ENCODE measurements at regions not wholly inside any gene's neighbourhood (a gene's known extent, or its start where the extent isn't known, plus 50 kb on each side); places are given as distances from the start of the nearest gene placed in this dataset.
A peak's percentile ranks its signal among the peaks of the same experiment; 100 is the strongest.

- no peak overlapping the region for H2AK5ac ChIP-seq (ENCODE audit: low read length, severe bottlenecking)
- no peak for DNase-seq
- WGBS: no CpG with 5 or more reads among the region's 2 CpGs
- H3K14ac ChIP-seq (ENCODE audit: low read length in 2 of 2): no peak overlapping the region
- no peak overlapping the region for H2AFZ ChIP-seq (ENCODE audit: low read depth, low read length)
- H3K4me2 ChIP-seq (ENCODE audit: low read length, poor library complexity, severe bottlenecking): no peak overlapping the region
- H2BK5ac ChIP-seq (ENCODE audit: low read depth, low read length, poor library complexity, severe bottlenecking): no peak overlapping the region
- no peak overlapping the region for H2BK120ac ChIP-seq (ENCODE audit: low read depth, low read length)
- H3K4me1 ChIP-seq (ENCODE audit: control insufficient read depth, insufficient read depth, low read depth, low read length): no peaks in the 10 kb centered on the region
- no peak overlapping the region for H3K4me3 ChIP-seq (ENCODE audit: insufficient read depth in 1 of 2, low read depth in 1 of 2, low read length in 2 of 2)
- no peak overlapping the region for H3K23ac ChIP-seq (ENCODE audit: low read length in 2 of 2)
- no peak overlapping the region for H3K9ac ChIP-seq (ENCODE audit: low read length)
- H3K27me3 ChIP-seq (ENCODE audit: control insufficient read depth in 1 of 2, insufficient read depth in 1 of 2, low read length in 2 of 2): no peaks in the 10 kb centered on the region
- H3K9me3 ChIP-seq (ENCODE audit: control insufficient read depth, low read length): no peaks in the 10 kb centered on the region
- no peak overlapping the region for H4K91ac ChIP-seq (ENCODE audit: low read length)
- no peak overlapping the region for H2BK12ac ChIP-seq (ENCODE audit: low read length in 2 of 2)
- no peak overlapping the region for H3K18ac ChIP-seq (ENCODE audit: low read depth in 1 of 2, low read length in 2 of 2)
- H3K4ac ChIP-seq (ENCODE audit: low read depth in 1 of 2, low read length in 2 of 2): no peak overlapping the region
- H3K27ac ChIP-seq (ENCODE audit: low read length, poor library complexity, severe bottlenecking): no peak overlapping the region
- no peak overlapping the region for H4K8ac ChIP-seq (ENCODE audit: low read length)
- no peaks in the 10 kb centered on the region for H3K36me3 ChIP-seq (ENCODE audit: control insufficient read depth in 1 of 2, insufficient read depth in 2 of 2, low read depth in 1 of 2, low read length in 2 of 2)
- H2BK15ac ChIP-seq (ENCODE audit: low read depth, poor library complexity, severe bottlenecking): no peak overlapping the region
- no peaks in the 10 kb centered on the region for H3K79me1 ChIP-seq (replicated peaks; ENCODE audit: low read length, poor library complexity, severe bottlenecking)
These were observed 382.4 kb downstream of the MAT2B start for GRCh38 chr5:163887854-163888253.

DNA sequence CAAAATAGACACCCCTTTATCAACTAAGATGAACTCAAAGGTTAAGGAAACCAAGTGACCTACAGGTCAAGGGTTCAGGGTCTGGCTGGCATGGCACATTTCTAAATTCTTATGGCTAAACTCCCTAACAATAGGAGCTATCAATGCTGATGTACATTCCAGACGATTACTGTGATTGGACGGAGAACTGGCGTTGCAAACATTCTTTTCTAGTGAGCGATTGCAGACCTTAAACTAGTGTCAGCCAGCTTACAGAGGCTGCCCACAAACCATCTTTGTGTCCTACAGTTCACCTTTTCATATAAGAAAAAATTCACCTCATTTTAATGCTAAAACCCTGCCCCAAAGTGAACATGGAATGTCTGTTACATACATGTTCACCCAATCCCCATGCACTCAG is 382.9 kb downstream of the MAT2B start:
- DNase-seq: no peak
- H3K36me3 ChIP-seq (ENCODE audit: control insufficient read depth in 1 of 2, insufficient read depth in 2 of 2, low read depth in 1 of 2, low read length in 2 of 2): no peaks in the 10 kb centered on the region
- H3K27ac ChIP-seq (ENCODE audit: low read length, poor library complexity, severe bottlenecking): no peak overlapping the region
- no peak overlapping the region for H3K18ac ChIP-seq (ENCODE audit: low read depth in 1 of 2, low read length in 2 of 2)
- H3K4me3 ChIP-seq (ENCODE audit: insufficient read depth in 1 of 2, low read depth in 1 of 2, low read length in 2 of 2): no peak overlapping the region
- H2BK5ac ChIP-seq (ENCODE audit: low read depth, low read length, poor library complexity, severe bottlenecking): no peak overlapping the region
- H2BK120ac ChIP-seq (ENCODE audit: low read depth, low read length): no peak overlapping the region
- no peaks in the 10 kb centered on the region for H3K4me1 ChIP-seq (ENCODE audit: control insufficient read depth, insufficient read depth, low read depth, low read length)
- 67% methylated on average over 4 of the region's 4 CpGs for WGBS
- H3K4ac ChIP-seq (ENCODE audit: low read depth in 1 of 2, low read length in 2 of 2): no peak overlapping the region
- no peak overlapping the region for H4K91ac ChIP-seq (ENCODE audit: low read length)
- no peak overlapping the region for H2BK12ac ChIP-seq (ENCODE audit: low read length in 2 of 2)
- no peak overlapping the region for H2AK5ac ChIP-seq (ENCODE audit: low read length, severe bottlenecking)
- H3K23ac ChIP-seq (ENCODE audit: low read length in 2 of 2): no peak overlapping the region
- H2BK15ac ChIP-seq (ENCODE audit: low read depth, poor library complexity, severe bottlenecking): no peak overlapping the region
- no peak overlapping the region for H4K8ac ChIP-seq (ENCODE audit: low read length)
- no peak overlapping the region for H3K14ac ChIP-seq (ENCODE audit: low read length in 2 of 2)
- H3K4me2 ChIP-seq (ENCODE audit: low read length, poor library complexity, severe bottlenecking): no peak overlapping the region
- H2AFZ ChIP-seq (ENCODE audit: low read depth, low read length): no peak overlapping the region
- H3K9me3 ChIP-seq (ENCODE audit: control insufficient read depth, low read length): no peaks in the 10 kb centered on the region
- no peaks in the 10 kb centered on the region for H3K79me1 ChIP-seq (replicated peaks; ENCODE audit: low read length, poor library complexity, severe bottlenecking)
- H3K9ac ChIP-seq (ENCODE audit: low read length): no peak overlapping the region
- no peaks in the 10 kb centered on the region for H3K27me3 ChIP-seq (ENCODE audit: control insufficient read depth in 1 of 2, insufficient read depth in 1 of 2, low read length in 2 of 2)

DNA sequence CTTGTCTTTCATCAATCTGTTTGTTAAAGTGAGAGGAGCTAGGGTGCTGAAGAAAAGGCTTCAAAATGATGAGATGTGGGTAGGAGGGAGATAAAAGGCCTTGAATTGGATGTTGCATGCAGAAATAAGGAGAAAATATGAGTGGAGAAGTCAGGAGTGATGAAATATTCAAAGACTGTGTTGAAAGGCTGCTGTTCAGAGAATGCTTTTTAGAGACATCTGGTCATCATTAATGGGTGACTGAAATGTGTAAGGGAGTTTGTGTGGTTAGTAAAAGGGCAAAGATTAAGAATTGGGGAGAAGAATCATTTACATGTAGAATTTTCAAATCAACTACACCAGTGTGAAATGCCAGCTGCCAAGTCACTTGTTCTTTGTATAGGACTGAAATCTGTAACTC is 383.9 kb downstream of the MAT2B start:
- no peak overlapping the region for H3K4me2 ChIP-seq (ENCODE audit: low read length, poor library complexity, severe bottlenecking)
- no peak overlapping the region for H3K14ac ChIP-seq (ENCODE audit: low read length in 2 of 2)
- H3K4ac ChIP-seq (ENCODE audit: low read depth in 1 of 2, low read length in 2 of 2): no peak overlapping the region
- no peak overlapping the region for H2BK5ac ChIP-seq (ENCODE audit: low read depth, low read length, poor library complexity, severe bottlenecking)
- H3K79me1 ChIP-seq (replicated peaks; ENCODE audit: low read length, poor library complexity, severe bottlenecking): no peaks in the 10 kb centered on the region
- no peak overlapping the region for H2BK120ac ChIP-seq (ENCODE audit: low read depth, low read length)
- peak overlapping the region; percentile 30 for H3K9ac ChIP-seq (ENCODE audit: low read length)
- no peaks in the 10 kb centered on the region for H3K4me1 ChIP-seq (ENCODE audit: control insufficient read depth, insufficient read depth, low read depth, low read length)
- no peaks in the 10 kb centered on the region for H3K27me3 ChIP-seq (ENCODE audit: control insufficient read depth in 1 of 2, insufficient read depth in 1 of 2, low read length in 2 of 2)
- no peak overlapping the region for H3K23ac ChIP-seq (ENCODE audit: low read length in 2 of 2)
- H2AK5ac ChIP-seq (ENCODE audit: low read length, severe bottlenecking): no peak overlapping the region
- H2AFZ ChIP-seq (ENCODE audit: low read depth, low read length): no peak overlapping the region
- H3K4me3 ChIP-seq (ENCODE audit: insufficient read depth in 1 of 2, low read depth in 1 of 2, low read length in 2 of 2): no peak overlapping the region
- no peak overlapping the region for H2BK15ac ChIP-seq (ENCODE audit: low read depth, poor library complexity, severe bottlenecking)
- no peak overlapping the region for H4K91ac ChIP-seq (ENCODE audit: low read length)
- no peaks in the 10 kb centered on the region for H3K36me3 ChIP-seq (ENCODE audit: control insufficient read depth in 1 of 2, insufficient read depth in 2 of 2, low read depth in 1 of 2, low read length in 2 of 2)
- no peak overlapping the region for H3K27ac ChIP-seq (ENCODE audit: low read length, poor library complexity, severe bottlenecking)
- no peak overlapping the region for H4K8ac ChIP-seq (ENCODE audit: low read length)
- no peak overlapping the region for H3K18ac ChIP-seq (ENCODE audit: low read depth in 1 of 2, low read length in 2 of 2)
- no peak overlapping the region for H2BK12ac ChIP-seq (ENCODE audit: low read length in 2 of 2)
- no peaks in the 10 kb centered on the region for H3K9me3 ChIP-seq (ENCODE audit: control insufficient read depth, low read length)
- peak; percentile 68 for DNase-seq

- no peak overlapping the region for H2BK5ac ChIP-seq (ENCODE audit: low read depth, low read length, poor library complexity, severe bottlenecking)
- H3K18ac ChIP-seq (ENCODE audit: low read depth in 1 of 2, low read length in 2 of 2): no peak overlapping the region
- no peak overlapping the region for H2BK120ac ChIP-seq (ENCODE audit: low read depth, low read length)
- H2AK5ac ChIP-seq (ENCODE audit: low read length, severe bottlenecking): no peak overlapping the region
- DNase-seq: no peak
- H2BK15ac ChIP-seq (ENCODE audit: low read depth, poor library complexity, severe bottlenecking): no peak overlapping the region
- no peak overlapping the region for H3K4me3 ChIP-seq (ENCODE audit: insufficient read depth in 1 of 2, low read depth in 1 of 2, low read length in 2 of 2)
- H3K27me3 ChIP-seq (ENCODE audit: control insufficient read depth in 1 of 2, insufficient read depth in 1 of 2, low read length in 2 of 2): no peaks in the 10 kb centered on the region
- H2AFZ ChIP-seq (ENCODE audit: low read depth, low read length): no peak overlapping the region
- no peaks in the 10 kb centered on the region for H3K9me3 ChIP-seq (ENCODE audit: control insufficient read depth, low read length)
- no peaks in the 10 kb centered on the region for H3K79me1 ChIP-seq (replicated peaks; ENCODE audit: low read length, poor library complexity, severe bottlenecking)
- no peak overlapping the region for H3K14ac ChIP-seq (ENCODE audit: low read length in 2 of 2)
- no peak overlapping the region for H3K23ac ChIP-seq (ENCODE audit: low read length in 2 of 2)
- H3K9ac ChIP-seq (ENCODE audit: low read length): no peak overlapping the region
- no peak overlapping the region for H4K8ac ChIP-seq (ENCODE audit: low read length)
- no peaks in the 10 kb centered on the region for H3K4me1 ChIP-seq (ENCODE audit: control insufficient read depth, insufficient read depth, low read depth, low read length)
- no peak overlapping the region for H3K4ac ChIP-seq (ENCODE audit: low read depth in 1 of 2, low read length in 2 of 2)
- no peak overlapping the region for H3K4me2 ChIP-seq (ENCODE audit: low read length, poor library complexity, severe bottlenecking)
- no peak overlapping the region for H4K91ac ChIP-seq (ENCODE audit: low read length)
- no peak overlapping the region for H3K27ac ChIP-seq (ENCODE audit: low read length, poor library complexity, severe bottlenecking)
- 92% methylated on average over 2 of the region's 2 CpGs for WGBS
- no peak overlapping the region for H2BK12ac ChIP-seq (ENCODE audit: low read length in 2 of 2)
- no peaks in the 10 kb centered on the region for H3K36me3 ChIP-seq (ENCODE audit: control insufficient read depth in 1 of 2, insufficient read depth in 2 of 2, low read depth in 1 of 2, low read length in 2 of 2)
These were observed 384.8 kb downstream of the MAT2B start for GRCh38 chr5:163890261-163890660.
